Right cardiac atrium (tissue), 5 donors: ENCODE measurements at regions not wholly inside any gene's neighbourhood (a gene's known extent, or its start where the extent isn't known, plus 50 kb on each side); places are given as distances from the start of the nearest gene placed in this dataset.
A peak's percentile ranks its signal among the peaks of the same experiment; 100 is the strongest.
"Not testable (repeated sequence)": the region's sequence is repeated elsewhere in the genome, so short reads cannot be mapped to it uniquely, and the experiment has no call there.

ENCODE experiments used
- ATAC-seq, 2 donors: fragments of 200-7000 bp; cut with Tn5 transposase; one replicate each; pipeline versions ENCODE4 v1.8.0 to v1.9.1; 2020; ENCODE audit warnings: moderate library complexity in 2 of 2, mild to moderate bottlenecking in 1 of 2
- DNase-seq, 3 donors: peaks; one replicate each; pipeline ENCODE4 v3.0.0-alpha.2; 2020
- H3K27ac ChIP-seq: one replicate; pipeline ENCODE4 v1.5.1; 2013; ENCODE audit warnings: mild to moderate bottlenecking, low read length, control low read depth, moderate library complexity
- H3K27me3 ChIP-seq: one replicate; pipeline ENCODE4 v1.6.1; 2013; ENCODE audit not compliant: control insufficient read depth, insufficient read depth
- H3K4me1 ChIP-seq: one replicate; pipeline ENCODE4 v1.6.1; 2013; ENCODE audit warnings: low read length; ENCODE audit not compliant: control insufficient read depth, insufficient read depth
- H3K4me3 ChIP-seq: one replicate; pipeline ENCODE4 v1.5.1; 2013; ENCODE audit warnings: low read length, control low read depth
- H3K9me3 ChIP-seq: one replicate; pipeline ENCODE4 v1.6.1; 2013; ENCODE audit warnings: low read length; ENCODE audit not compliant: control insufficient read depth
- WGBS: extraction: QIAGEN DNeasy Blood & Tissue Kit; methylation state at CpG from one replicate; pipeline ENCODE4 v1.1.7; 2013; 5-methylcytosine and 5-hydroxymethylcytosine counted together
- intact Hi-C, 4 donors: fragments of 100-400 bp; cut with DNase I; formaldehyde crosslinking; loops; one replicate each; pipeline versions ENCODE4 v1.11.0 to v1.14.0; 2022 to 2023
- donor health status: healthy with polysubstance abuse.
- donor health status: DM: no; HTN: yes; CAD: no.
- donor health status: DM: no; HTN: no; CAD: no.
- donor health status: DM: no; HTN: yes; CAD: no; lungs with severe emphysema.
- donor health status: DM: yes; HTN: yes; CAD: no.

- H3K27ac ChIP-seq = no peak overlapping the region
- DNase-seq = no peak
- H3K4me3 ChIP-seq = no peak overlapping the region
- no peak for ATAC-seq
- no peaks in the 10 kb centered on the region for H3K27me3 ChIP-seq
- intact Hi-C loops = loop anchor here in 1 of 4 donors (10.0 kb wide), 1 partner anchor 645 kb away; the partner anchor contains the start of gene ZMIZ1
- no peaks in the 10 kb centered on the region for H3K4me1 ChIP-seq
- 89% methylated on average over 14 of the region's 14 CpGs for WGBS
- H3K9me3 ChIP-seq = no peaks in the 10 kb centered on the region
These were observed 386.0 kb downstream of the RPS24 start for GRCh38 chr10:78419481-78420265.

GRCh38 chr10:78420946-78421735, 387.5 kb downstream of the RPS24 start:
- H3K27ac ChIP-seq = no peak overlapping the region
- DNase-seq = peak in 1 of 3 donors; percentile 70
- H3K9me3 ChIP-seq = no peaks in the 10 kb centered on the region
- no peaks in the 10 kb centered on the region for H3K27me3 ChIP-seq
- H3K4me3 ChIP-seq = no peak overlapping the region
- peak; percentile 55 to 80 for ATAC-seq
- WGBS = 55% methylated on average over 16 of the region's 16 CpGs
- intact Hi-C loops = loop anchor here in 1 of 4 donors (10.0 kb wide), 1 partner anchor 644 kb away; the partner anchor contains the start of gene ZMIZ1
- H3K4me1 ChIP-seq = no peaks in the 10 kb centered on the region

GRCh38 chr10:78424050-78424449, 390.4 kb downstream of the RPS24 start:
- H3K4me1 ChIP-seq, H3K9me3 ChIP-seq, ATAC-seq, DNase-seq, H3K27ac ChIP-seq, H3K4me3 ChIP-seq, H3K27me3 ChIP-seq: not testable (repeated sequence)
- over 99% methylated on average over 2 of the region's 2 CpGs for WGBS
- intact Hi-C loops = loop anchor here in 1 of 4 donors (10.0 kb wide), 1 partner anchor 641 kb away; the partner anchor contains the start of gene ZMIZ1

GRCh38 chr10:78424723-78425122, 391.1 kb downstream of the RPS24 start:
- Histone ChIP-seq H3K27ac (no peak overlapping the region), H3K4me1 (no peaks in the 10 kb centered on the region), H3K4me3 (no peak overlapping the region), H3K9me3 (no peaks in the 10 kb centered on the region), H3K27me3 (no peaks in the 10 kb centered on the region)
- WGBS = 97% methylated on average over 1 of the region's 1 CpG
- no peak for ATAC-seq
- intact Hi-C loops = loop anchor here in 1 of 4 donors (10.0 kb wide), 1 partner anchor 640 kb away; the partner anchor contains the start of gene ZMIZ1
- no peak for DNase-seq

GRCh38 chr10:78426181-78426580, 392.5 kb downstream of the RPS24 start:
- no peak for ATAC-seq
- DNase-seq = no peak
- intact Hi-C loops = loop anchor here in 1 of 4 donors (10.0 kb wide), 1 partner anchor 639 kb away; the partner anchor contains the start of gene ZMIZ1
- WGBS = 89% methylated on average over 3 of the region's 3 CpGs
- Histone ChIP-seq H3K4me3 (no peak overlapping the region), H3K27ac (no peak overlapping the region), H3K27me3 (no peaks in the 10 kb centered on the region), H3K4me1 (no peaks in the 10 kb centered on the region), H3K9me3 (no peaks in the 10 kb centered on the region)

GRCh38 chr10:78427497-78428031, 393.9 kb downstream of the RPS24 start:
- H3K9me3 ChIP-seq = no peaks in the 10 kb centered on the region
- ATAC-seq (no peak), DNase-seq (no peak)
- no peak overlapping the region for H3K27ac ChIP-seq
- H3K4me3 ChIP-seq = no peak overlapping the region
- no peaks in the 10 kb centered on the region for H3K27me3 ChIP-seq
- no peaks in the 10 kb centered on the region for H3K4me1 ChIP-seq
- intact Hi-C loops = loop anchor here in 1 of 4 donors (10.0 kb wide), 1 partner anchor 637 kb away; the partner anchor contains the start of gene ZMIZ1
- WGBS = 88% methylated on average over 2 of the region's 2 CpGs

GRCh38 chr10:78428579-78428978, 394.9 kb downstream of the RPS24 start:
- WGBS = 88% methylated on average over 2 of the region's 2 CpGs
- Histone ChIP-seq H3K27me3 (no peaks in the 10 kb centered on the region), H3K4me1 (no peaks in the 10 kb centered on the region), H3K27ac (no peak overlapping the region), H3K9me3 (no peaks in the 10 kb centered on the region), H3K4me3 (no peak overlapping the region)
- DNase-seq = no peak
- intact Hi-C loops = loop anchor here in 1 of 4 donors (10.0 kb wide), 1 partner anchor 636 kb away; the partner anchor contains the start of gene ZMIZ1
- ATAC-seq = no peak

GRCh38 chr10:78429984-78430383, 396.3 kb downstream of the RPS24 start:
- 83% methylated on average over 3 of the region's 3 CpGs for WGBS
- no peaks in the 10 kb centered on the region for H3K27me3 ChIP-seq
- DNase-seq (no peak), ATAC-seq (no peak)
- no peaks in the 10 kb centered on the region for H3K4me1 ChIP-seq
- no peaks in the 10 kb centered on the region for H3K9me3 ChIP-seq
- H3K4me3 ChIP-seq = no peak overlapping the region
- H3K27ac ChIP-seq = no peak overlapping the region
- intact Hi-C loops = loop anchor here in 2 of 4 donors (10.0 kb wide), 2 partner anchors 635 to 765 kb away; partner anchors contain the start of gene ZMIZ1 (in 1 of the 2)

GRCh38 chr10:78432583-78432982, 398.9 kb downstream of the RPS24 start:
- H3K4me3 ChIP-seq = no peak overlapping the region
- H3K9me3 ChIP-seq = no peaks in the 10 kb centered on the region
- peak; percentile 59 to 83 (median 75) for DNase-seq
- ATAC-seq = peak; percentile 38 to 75
- no peaks in the 10 kb centered on the region for H3K4me1 ChIP-seq
- intact Hi-C loops = loop anchor here in 1 of 4 donors (10.0 kb wide), 1 partner anchor 762 kb away; no protein-coding TSS in a partner anchor
- no peak overlapping the region for H3K27ac ChIP-seq
- 71% methylated on average over 2 of the region's 2 CpGs for WGBS
- H3K27me3 ChIP-seq = no peaks in the 10 kb centered on the region

GRCh38 chr10:78433076-78433595, 399.5 kb downstream of the RPS24 start:
- Histone ChIP-seq H3K27me3 (no peaks in the 10 kb centered on the region), H3K27ac (no peak overlapping the region), H3K4me1 (no peaks in the 10 kb centered on the region), H3K4me3 (no peak overlapping the region), H3K9me3 (no peaks in the 10 kb centered on the region)
- WGBS = 69% methylated on average over 5 of the region's 5 CpGs
- DNase-seq (peak; percentile 47 to 79 (median 72)), ATAC-seq (peak; percentile 51 to 55)
- intact Hi-C loops = loop anchor here in 1 of 4 donors (10.0 kb wide), 1 partner anchor 762 kb away; no protein-coding TSS in a partner anchor
